GM19372 (cell line): ENCODE measurements at regions not wholly inside any gene's neighbourhood (a gene's known extent, or its start where the extent isn't known, plus 50 kb on each side); places are given as distances from the start of the nearest gene placed in this dataset.
A peak's percentile ranks its signal among the peaks of the same experiment; 100 is the strongest.
"Not testable (repeated sequence)": the region's sequence is repeated elsewhere in the genome, so short reads cannot be mapped to it uniquely, and the experiment has no call there.

Source experiments
- ATAC-seq: cut with Tn5 transposase; IDR thresholded peaks from one replicate; pipeline ENCODE4 v1.9.1; 2021; ENCODE audit warnings: mild to moderate bottlenecking, low read depth, moderate library complexity; ENCODE audit not compliant: unreplicated experiment

DNA sequence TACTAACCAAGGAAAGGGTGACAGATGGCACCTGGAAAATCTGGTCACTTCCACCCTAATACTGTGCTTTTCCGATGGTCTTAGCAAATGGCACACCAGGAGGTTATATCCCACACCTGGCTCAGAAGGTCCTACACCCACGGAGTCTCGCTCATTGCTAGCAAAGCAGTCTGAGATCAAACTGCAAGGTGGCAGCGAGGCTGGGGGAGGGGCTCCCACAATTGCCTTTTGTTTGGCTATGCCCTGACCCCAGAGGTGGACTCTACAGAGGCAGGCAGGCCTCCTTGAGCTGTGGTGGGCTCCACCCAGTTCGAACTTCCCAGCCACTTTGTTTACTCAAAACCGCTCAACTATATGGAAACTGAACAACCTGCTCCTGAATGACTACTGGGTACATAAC is 50.3 kb upstream of the UGT2B15 start:
- not testable (repeated sequence) for ATAC-seq

DNA sequence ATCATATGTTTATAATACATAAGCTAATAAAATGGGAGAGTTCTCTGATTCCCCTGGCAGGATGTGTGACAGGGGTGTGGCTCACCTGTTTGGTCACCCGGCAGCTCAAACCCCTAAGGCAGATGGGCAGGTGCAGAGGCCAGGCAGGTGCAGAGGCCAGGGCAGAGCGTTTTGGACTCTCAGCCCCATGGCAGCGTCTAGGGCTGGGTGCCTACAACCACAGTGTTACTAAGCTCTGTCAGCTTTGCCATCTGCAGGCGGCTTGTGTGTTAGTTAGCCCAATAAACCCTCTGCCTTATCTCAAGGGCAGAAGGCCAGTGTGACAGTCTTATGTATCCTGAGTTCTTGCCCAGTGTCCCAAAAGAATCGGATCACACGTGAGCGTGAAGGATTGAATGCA is 54.0 kb upstream of the UGT2B15 start:
- no peak for ATAC-seq

DNA sequence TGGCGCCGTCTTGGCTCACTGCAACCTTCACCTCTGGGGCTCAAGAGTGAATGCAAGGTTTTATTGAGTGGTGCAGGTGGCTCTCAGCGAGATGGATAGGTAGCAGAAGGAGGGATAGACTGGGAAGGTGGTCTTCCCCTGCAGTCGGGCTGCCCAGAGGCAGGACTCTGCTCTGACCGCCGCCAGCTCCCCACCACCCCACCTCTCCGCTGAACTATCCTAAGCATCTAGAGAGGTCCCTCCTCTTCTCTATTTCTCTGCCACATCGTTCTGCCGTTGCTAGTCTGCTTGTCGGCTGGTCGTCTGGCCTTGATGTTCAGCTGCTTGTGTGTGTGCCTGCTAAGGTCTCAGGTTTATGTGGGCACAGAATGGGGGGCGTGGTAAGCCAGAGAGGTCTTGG is 54.5 kb upstream of the UGT2B15 start:
- no peak for ATAC-seq

DNA sequence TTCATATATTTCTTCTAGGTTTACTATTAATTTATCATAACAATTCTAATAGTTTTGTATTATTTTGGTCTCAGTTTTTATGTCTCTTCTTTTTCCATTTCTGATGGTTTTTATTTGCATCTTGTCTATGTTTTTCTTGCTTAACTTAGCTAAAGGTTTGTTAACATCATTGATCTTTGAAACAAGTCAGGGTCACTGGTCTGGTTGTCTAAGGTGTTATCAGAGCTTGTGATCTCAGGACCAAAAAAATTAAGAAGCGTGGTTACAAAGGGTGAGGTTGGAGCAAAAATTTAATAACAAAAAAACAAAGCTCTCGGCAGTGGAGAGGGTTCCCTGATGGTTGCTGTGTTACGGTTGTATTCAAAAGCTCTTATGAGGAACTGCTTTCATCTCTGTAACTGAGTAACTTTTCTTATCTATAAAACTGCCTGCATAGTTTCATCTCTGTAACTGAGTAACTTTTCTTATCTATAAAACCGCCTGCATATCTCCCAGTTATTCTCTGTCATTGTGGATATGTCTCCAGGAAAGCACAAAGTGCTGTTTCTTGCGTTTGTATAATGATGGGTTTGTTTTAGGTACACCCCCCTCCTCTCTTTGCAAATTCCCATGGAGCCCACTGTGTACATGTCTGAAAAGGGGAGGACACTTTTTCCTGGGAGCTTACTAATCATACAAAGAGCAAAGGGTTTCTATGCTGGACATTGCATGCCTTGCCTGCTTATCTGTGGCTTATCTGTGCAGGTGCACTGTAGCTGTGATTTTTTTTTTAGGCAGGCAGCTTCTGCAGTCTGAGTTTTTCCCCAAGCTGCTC is 62.4 kb upstream of the UGT2B15 start:
- ATAC-seq = peak; percentile 86

DNA sequence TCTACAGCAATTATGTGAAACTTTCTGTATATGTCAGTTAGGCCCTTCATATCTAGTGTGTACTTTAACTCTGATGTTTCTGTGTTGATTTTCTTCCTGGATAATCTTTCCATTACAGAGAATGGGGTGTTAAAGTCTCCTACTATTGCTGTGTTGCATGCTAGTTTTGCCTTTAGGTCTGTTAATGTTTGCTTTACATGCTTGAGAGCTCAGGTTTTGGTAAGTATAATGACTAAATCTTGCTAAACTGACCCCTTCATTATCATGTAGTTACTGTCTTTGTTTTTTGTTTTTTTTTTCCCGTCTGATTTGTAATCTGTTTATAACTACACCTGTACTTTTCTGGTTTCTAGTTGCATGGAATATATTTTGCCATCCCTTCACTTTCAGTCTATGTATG is 63.6 kb upstream of the UGT2B15 start:
- peak; percentile 39 for ATAC-seq

DNA sequence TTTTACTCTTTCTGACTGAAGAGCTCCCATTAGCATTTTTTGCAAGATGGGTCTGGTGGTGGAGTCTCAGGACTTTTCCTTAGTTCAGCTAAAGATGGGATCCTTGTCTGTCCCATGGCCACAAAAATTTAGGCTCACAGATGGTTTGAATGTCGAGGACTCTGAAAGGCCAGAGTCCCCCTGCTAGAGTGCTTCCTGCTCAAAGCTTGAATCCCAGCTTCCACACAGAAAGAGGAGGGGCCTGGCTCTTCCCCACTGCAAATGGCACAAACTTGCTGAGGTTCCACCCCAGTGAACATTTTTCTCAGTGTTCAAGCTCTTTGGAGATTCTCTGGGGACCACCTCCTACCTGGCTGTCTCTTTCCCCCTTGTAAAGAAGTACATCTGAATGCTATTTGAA is 64.7 kb upstream of the UGT2B15 start:
- no peak for ATAC-seq

DNA sequence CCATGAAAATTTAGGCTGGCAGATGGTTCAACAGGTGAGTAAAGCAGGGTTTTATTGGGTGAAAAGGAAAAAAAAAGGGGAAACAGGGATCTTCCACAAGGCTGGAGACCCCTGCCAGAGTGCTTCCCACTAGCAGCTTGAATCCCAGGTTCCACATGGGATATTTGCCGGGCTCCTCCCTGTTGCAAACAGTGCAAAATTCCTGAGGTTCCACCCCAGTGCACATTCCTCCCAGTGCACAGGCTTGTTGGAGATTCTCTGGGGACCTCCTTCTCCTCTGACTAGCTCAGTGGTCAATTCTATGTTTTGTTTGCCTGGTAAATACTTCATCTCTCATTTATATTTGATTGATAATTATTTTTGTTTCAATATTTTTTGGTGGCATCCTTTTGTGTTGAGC is 66.4 kb upstream of the UGT2B15 start:
- no peak for ATAC-seq

DNA sequence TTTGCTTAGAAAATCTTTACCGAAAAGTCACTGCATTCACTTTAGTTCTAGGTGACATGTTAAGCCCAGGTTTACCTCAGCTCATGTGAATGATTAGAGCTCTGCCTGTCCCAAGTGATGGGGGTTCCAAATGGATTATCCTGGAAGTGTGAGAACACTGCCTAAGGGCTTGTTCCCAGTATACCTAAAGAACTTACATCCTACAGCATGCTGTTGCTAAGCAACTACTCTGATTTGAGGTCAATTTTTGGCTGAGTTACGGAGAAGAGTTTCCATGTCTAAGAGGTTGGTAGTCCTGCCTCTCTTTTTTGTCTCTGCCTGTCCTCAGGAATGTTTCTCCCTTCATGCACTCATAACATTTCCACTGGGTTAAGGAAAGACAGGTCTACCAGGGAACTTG is 67.6 kb upstream of the UGT2B15 start:
- no peak for ATAC-seq

DNA sequence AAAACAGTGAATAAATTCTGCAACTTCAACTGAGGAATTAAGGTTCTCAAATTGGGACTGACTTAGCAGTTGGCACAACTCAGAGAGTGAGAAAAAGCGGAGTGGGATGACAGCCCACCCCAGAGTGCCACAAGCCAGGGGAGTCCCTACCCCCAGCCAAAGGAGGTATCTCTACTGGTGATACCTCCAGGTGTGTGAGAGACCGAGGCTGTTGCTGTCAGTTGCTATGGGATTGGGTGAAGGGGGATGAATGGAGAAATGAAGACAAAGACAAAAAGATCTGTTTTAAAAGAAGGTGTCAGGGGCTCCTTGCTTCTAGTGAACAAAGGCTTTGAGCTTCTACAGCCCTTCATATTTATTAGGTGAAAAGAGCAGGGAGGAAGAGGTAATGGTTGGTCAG is 71.4 kb upstream of the UGT2B10 start:
- no peak for ATAC-seq

DNA sequence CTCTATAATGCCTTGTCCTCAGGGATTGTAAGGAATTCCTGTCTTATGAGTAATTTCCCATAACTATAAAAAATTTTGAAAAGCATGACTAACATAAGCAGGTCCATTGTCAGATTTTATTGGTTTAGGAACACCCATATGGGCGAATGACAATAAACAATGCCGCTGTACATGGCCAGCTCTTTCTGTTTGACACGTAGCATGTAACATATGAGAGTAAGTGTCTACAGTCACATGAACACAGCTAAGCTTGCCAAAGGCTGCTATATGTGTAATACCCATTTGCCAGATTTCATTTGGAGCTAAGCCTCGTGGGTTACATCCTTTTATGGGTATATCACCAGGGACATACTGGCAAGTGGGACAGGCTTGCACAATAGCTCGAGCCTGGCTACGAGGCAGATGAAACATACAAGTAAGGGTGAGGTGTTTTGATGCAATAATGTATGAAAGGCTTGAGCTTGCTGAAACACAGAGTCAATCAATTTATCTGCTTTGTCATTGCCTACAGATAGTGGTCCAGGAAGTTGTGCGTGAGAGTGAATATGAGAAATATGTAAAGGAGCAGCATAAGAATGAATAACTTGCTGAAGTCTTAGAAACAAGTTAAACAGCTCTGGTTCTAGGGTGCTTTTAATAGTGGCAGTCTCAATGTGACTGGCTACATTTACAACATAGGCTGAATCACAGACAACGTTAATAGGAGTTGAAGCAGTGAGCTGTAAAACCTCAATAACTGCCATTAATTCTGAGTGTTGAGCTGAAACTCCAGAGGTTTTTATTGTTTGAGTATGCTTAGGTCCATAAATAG is 67.4 kb upstream of the UGT2B10 start:
- ATAC-seq = no peak

DNA sequence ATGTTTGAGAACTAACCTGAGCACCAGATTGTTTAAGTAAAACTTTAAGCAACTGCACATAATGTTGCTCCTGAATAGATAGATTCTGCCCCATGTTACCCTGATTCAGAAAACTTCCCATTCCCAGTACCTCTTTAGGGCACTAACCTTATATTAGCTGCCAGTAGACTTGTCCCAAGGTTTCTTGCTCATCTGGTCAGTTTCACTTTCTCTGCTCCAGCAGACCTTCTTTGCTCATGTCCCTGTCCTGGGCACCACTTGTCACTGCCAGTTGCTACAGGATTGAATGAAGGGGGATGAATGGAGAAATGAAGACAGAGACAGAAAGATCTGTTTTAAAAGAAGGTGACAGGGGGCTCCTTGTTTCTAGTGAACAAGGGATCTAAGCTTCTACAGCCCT is 65.2 kb upstream of the UGT2B10 start:
- ATAC-seq = no peak

DNA sequence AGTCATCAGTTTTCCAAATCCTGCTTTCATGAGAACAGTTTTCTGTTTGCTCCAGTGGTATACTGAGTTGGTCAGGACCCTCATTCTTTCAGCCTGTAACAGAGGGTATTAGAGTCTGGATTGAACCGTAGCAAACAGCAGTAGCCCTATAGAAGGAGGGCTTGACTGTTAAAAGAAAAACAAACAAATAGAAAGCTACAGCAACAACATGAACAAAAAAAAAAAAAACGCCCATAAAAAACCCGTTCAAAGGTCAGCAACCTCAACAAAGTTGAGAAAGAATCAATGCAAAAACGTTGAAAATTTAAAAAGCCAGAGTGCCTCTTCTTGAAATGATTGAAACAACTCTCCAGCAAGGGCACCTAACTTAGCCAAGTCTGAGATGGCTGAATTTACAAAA is 64.7 kb upstream of the UGT2B10 start:
- no peak for ATAC-seq

DNA sequence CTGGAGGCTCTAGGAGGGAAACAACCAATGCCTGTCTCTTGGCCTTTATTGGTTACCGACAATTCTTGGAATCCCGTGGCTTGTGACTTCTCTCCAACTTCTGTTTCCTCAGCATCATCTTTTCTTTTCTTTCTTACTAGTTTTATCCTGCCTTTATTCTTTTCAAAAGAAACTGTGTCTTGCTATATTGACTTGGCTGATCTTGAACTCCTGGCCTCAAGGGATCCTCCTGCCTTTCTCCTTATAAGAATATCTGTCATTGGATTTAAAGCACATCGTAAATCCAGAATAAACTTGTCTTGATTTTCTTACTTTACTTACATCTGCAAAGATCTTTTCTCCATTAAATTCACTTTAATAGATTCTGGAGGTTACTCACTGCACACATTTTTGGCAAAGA is 49.9 kb upstream of the UGT2B10 start:
- no peak for ATAC-seq
